SK-N-SH treated with all-trans-retinoic acid at 6 μM for 48 hours (cell line): ENCODE measurements at regions not wholly inside any gene's neighbourhood (a gene's known extent, or its start where the extent isn't known, plus 50 kb on each side); places are given as distances from the start of the nearest gene placed in this dataset.

Source experiments
- ATAC-seq: fragments of 200-7000 bp; cut with Tn5 transposase; 3 replicates; pipeline ENCODE4 v1.9.1; 2020; ENCODE audit warnings: mild to moderate bottlenecking, moderate library complexity
- ARNTL ChIP-seq: fragments of 450-650 bp; formaldehyde crosslinking; IDR thresholded peaks from 2 replicates; pipeline ENCODE4 v1.5.0; 2020; ENCODE audit warnings: low read depth, mild to moderate bottlenecking, moderate library complexity, borderline replicate concordance
- CSDC2 ChIP-seq: fragments of 250-450 bp; sonication (Bioruptor Pico); IDR thresholded peaks from 2 replicates; pipeline ENCODE4 v1.5.0; 2020; ENCODE audit warnings: mild to moderate bottlenecking, moderate library complexity
- CSRNP3 ChIP-seq: fragments of 250-450 bp; sonication (Bioruptor Pico); IDR thresholded peaks from 2 replicates; pipeline ENCODE4 v1.5.1; 2021; ENCODE audit warnings: mild to moderate bottlenecking, moderate library complexity
- ESRRG ChIP-seq: fragments of 250-450 bp; sonication (Bioruptor Pico); IDR thresholded peaks from 2 replicates; pipeline ENCODE4 v1.6.1; 2021; ENCODE audit warnings: mild to moderate bottlenecking
- GLIS3 ChIP-seq: fragments of 250-450 bp; sonication (Bioruptor Pico); IDR thresholded peaks from 2 replicates; pipeline ENCODE4 v1.5.0; 2020; ENCODE audit warnings: mild to moderate bottlenecking, moderate library complexity
- ISL1 ChIP-seq: fragments of 250-450 bp; sonication (Bioruptor Pico); IDR thresholded peaks from 2 replicates; pipeline ENCODE4 v2.1.2; 2022; ENCODE audit warnings: mild to moderate bottlenecking, moderate library complexity
- OSR1 ChIP-seq: fragments of 250-450 bp; sonication (Bioruptor Pico); IDR thresholded peaks from 2 replicates; pipeline ENCODE4 v1.8.0; 2022; ENCODE audit warnings: moderate library complexity, mild to moderate bottlenecking, inconsistent platforms
- PATZ1 ChIP-seq: fragments of 250-450 bp; sonication (Bioruptor Pico); IDR thresholded peaks from 2 replicates; pipeline ENCODE4 v1.8.0; 2020; ENCODE audit warnings: mild to moderate bottlenecking, moderate library complexity, borderline replicate concordance
- POU6F1 ChIP-seq: fragments of 250-450 bp; sonication (Bioruptor Pico); IDR thresholded peaks from 2 replicates; pipeline ENCODE4 v1.8.0; 2021; ENCODE audit warnings: low read depth, mild to moderate bottlenecking, moderate library complexity, borderline replicate concordance
- PPARA ChIP-seq: fragments of 250-450 bp; sonication (Bioruptor Pico); IDR thresholded peaks from 2 replicates; pipeline ENCODE4 v1.5.0; 2020; ENCODE audit warnings: mild to moderate bottlenecking, borderline replicate concordance
- RARB ChIP-seq: fragments of 250-450 bp; sonication (Bioruptor Pico); IDR thresholded peaks from 2 replicates; pipeline ENCODE4 v1.8.0; 2021; ENCODE audit warnings: mild to moderate bottlenecking, moderate library complexity
- SNAI2 ChIP-seq: fragments of 250-450 bp; sonication (Bioruptor Pico); IDR thresholded peaks from 2 replicates; pipeline ENCODE4 v1.5.0; 2020; ENCODE audit warnings: mild to moderate bottlenecking, moderate library complexity
- TCF4 ChIP-seq: fragments of 250-450 bp; sonication (Bioruptor Pico); IDR thresholded peaks from 2 replicates; pipeline ENCODE4 v1.8.0; 2021; ENCODE audit warnings: mild to moderate bottlenecking, moderate library complexity, borderline replicate concordance
- TOX ChIP-seq: fragments of 250-450 bp; sonication (Bioruptor Pico); IDR thresholded peaks from 2 replicates; pipeline ENCODE4 v1.8.0; 2021; ENCODE audit warnings: mild to moderate bottlenecking, moderate library complexity, borderline replicate concordance
- TSHZ2 ChIP-seq: fragments of 250-450 bp; sonication (Bioruptor Pico); IDR thresholded peaks from 2 replicates; pipeline ENCODE4 v1.5.0; 2020; ENCODE audit warnings: mild to moderate bottlenecking, moderate library complexity
- ZC3H10 ChIP-seq: fragments of 250-450 bp; sonication (Bioruptor Pico); IDR thresholded peaks from 2 replicates; pipeline ENCODE4 v1.5.1; 2021; ENCODE audit warnings: mild to moderate bottlenecking, moderate library complexity
- ZFP3 ChIP-seq: fragments of 250-450 bp; sonication (Bioruptor Pico); IDR thresholded peaks from 2 replicates; pipeline ENCODE4 v1.5.0; 2020; ENCODE audit warnings: mild to moderate bottlenecking, moderate library complexity
- ZFP30 ChIP-seq: fragments of 450-650 bp; formaldehyde crosslinking; IDR thresholded peaks from 2 replicates; pipeline ENCODE4 v1.5.0; 2022; ENCODE audit warnings: mild to moderate bottlenecking, moderate library complexity
- ZNF565 ChIP-seq: fragments of 450-650 bp; formaldehyde crosslinking; conservative IDR thresholded peaks from 2 replicates; pipeline ENCODE4 v1.5.0; 2020; ENCODE audit warnings: low read depth, mild to moderate bottlenecking, moderate library complexity
- ZNF70 ChIP-seq: fragments of 450-650 bp; formaldehyde crosslinking; IDR thresholded peaks from 2 replicates; pipeline ENCODE4 v1.5.0; 2020; ENCODE audit warnings: mild to moderate bottlenecking, moderate library complexity
- ZNF8 ChIP-seq: fragments of 450-650 bp; formaldehyde crosslinking; IDR thresholded peaks from 2 replicates; pipeline ENCODE4 v1.5.0; 2020; ENCODE audit warnings: mild to moderate bottlenecking, moderate library complexity

- TF ChIP-seq TSHZ2 (CRISPR knock-in tag) (no peak), PPARA (CRISPR knock-in tag) (no peak)
Observed at GRCh38 chr7:114843102-114843501, 78.8 kb upstream of the MDFIC start (continued).

- no peak for ATAC-seq
- TF ChIP-seq ISL1 (CRISPR knock-in tag): no peak
- TF ChIP-seq ZC3H10 (CRISPR knock-in tag): no peak
- no peak for TF ChIP-seq PATZ1 (CRISPR knock-in tag)
- no peak for TF ChIP-seq CSDC2
- TF ChIP-seq ZNF565: no peak
- TF ChIP-seq OSR1 (CRISPR knock-in tag): no peak
- no peak for TF ChIP-seq TOX
- no peak for TF ChIP-seq CSRNP3
- no peak for TF ChIP-seq ZNF70
- no peak for TF ChIP-seq ZNF8
- TF ChIP-seq ZFP30: no peak
- no peak for TF ChIP-seq PPARA (CRISPR knock-in tag)
- TF ChIP-seq GLIS3: no peak
- TF ChIP-seq ZFP3: no peak
- no peak for TF ChIP-seq ARNTL (CRISPR knock-in tag)
- no peak for TF ChIP-seq RARB
Observed at GRCh38 chr7:114851406-114852061, 70.4 kb upstream of the MDFIC start.

GRCh38 chr7:114852293-114852692 is 69.6 kb upstream of the MDFIC start:
- ATAC-seq: no peak
- TF ChIP-seq RARB (no peak), PATZ1 (CRISPR knock-in tag) (no peak), GLIS3 (no peak), PPARA (CRISPR knock-in tag) (no peak), ARNTL (CRISPR knock-in tag) (no peak), CSRNP3 (no peak), TCF4 (CRISPR knock-in tag) (no peak), TOX (no peak), ZFP30 (no peak), ESRRG (no peak), OSR1 (CRISPR knock-in tag) (no peak), CSDC2 (no peak)

- no peak for ATAC-seq
- TF ChIP-seq RARB (no peak), CSRNP3 (no peak), SNAI2 (CRISPR knock-in tag) (no peak), PATZ1 (CRISPR knock-in tag) (no peak), GLIS3 (no peak), POU6F1 (CRISPR knock-in tag) (no peak), CSDC2 (no peak), ISL1 (CRISPR knock-in tag) (no peak), ZNF70 (no peak), ZNF8 (no peak), ZFP3 (no peak), ESRRG (no peak)
Observed at GRCh38 chr7:114853189-114853588, 68.7 kb upstream of the MDFIC start.
